ENCODE measurements at regions not wholly inside any gene's neighbourhood (a gene's known extent, or its start where the extent isn't known, plus 50 kb on each side); places are given as distances from the start of the nearest gene placed in this dataset.

DNA sequence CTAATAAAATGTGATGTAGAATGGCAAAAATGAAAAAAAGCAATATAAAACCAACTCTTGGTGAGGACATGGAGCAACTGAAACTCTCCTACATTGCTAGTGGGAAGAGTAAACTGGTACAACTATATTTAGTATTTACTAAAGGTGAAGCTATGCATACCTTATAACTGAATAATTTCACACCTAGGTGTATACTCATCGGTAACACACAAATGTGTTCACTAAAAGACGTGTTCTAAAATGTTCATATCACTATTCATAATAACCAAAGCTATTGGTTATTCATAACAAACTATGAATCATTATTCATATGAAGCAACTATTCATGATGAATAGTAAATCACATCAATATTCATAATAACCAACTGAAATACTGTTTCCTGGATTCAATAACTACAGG lies 1030.3 kb downstream of the ROBO2 start:
- H3K36me3 ChIP-seq (ENCODE audit: control insufficient read depth, insufficient read depth, low read length): no peaks in the 10 kb centered on the region
- TF ChIP-seq, protein P1, sequence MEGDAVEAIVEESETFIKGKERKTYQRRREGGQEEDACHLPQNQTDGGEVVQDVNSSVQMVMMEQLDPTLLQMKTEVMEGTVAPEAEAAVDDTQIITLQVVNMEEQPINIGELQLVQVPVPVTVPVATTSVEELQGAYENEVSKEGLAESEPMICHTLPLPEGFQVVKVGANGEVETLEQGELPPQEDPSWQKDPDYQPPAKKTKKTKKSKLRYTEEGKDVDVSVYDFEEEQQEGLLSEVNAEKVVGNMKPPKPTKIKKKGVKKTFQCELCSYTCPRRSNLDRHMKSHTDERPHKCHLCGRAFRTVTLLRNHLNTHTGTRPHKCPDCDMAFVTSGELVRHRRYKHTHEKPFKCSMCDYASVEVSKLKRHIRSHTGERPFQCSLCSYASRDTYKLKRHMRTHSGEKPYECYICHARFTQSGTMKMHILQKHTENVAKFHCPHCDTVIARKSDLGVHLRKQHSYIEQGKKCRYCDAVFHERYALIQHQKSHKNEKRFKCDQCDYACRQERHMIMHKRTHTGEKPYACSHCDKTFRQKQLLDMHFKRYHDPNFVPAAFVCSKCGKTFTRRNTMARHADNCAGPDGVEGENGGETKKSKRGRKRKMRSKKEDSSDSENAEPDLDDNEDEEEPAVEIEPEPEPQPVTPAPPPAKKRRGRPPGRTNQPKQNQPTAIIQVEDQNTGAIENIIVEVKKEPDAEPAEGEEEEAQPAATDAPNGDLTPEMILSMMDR (IDR thresholded peaks at IDR 0.05; ENCODE audit: insufficient read depth, low read length, poor library complexity, severe bottlenecking): no peak
- DNase-seq (ENCODE audit: low read depth): no peak
- H3K4me3 ChIP-seq (ENCODE audit: low read depth, low read length): no peak overlapping the region
- no peaks in the 10 kb centered on the region for H3K27me3 ChIP-seq (ENCODE audit: control insufficient read depth, insufficient read depth, low read length)

DNA sequence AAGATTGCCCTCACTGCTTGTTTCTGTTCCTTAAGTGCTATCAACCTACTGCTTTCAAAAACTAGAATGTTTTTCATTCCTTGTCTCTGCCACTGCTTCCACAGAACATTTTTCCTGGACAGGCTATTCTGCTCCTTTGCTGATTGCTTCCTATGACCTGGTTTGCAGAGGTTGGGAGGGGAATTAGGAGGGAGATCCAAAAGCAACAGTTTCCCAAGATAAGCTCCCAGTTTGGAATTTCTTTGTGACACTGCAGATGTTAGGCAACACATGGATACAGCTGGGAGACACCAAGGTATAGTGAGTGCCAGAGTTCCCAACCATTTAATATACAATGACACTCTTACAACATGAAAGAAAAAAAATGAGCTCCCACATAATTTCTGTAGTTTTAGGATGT lies 1036.5 kb downstream of the ROBO2 start:
- TF ChIP-seq, protein P1 (IDR thresholded peaks at IDR 0.05; ENCODE audit: insufficient read depth, low read length, poor library complexity, severe bottlenecking): no peak
- no peak for DNase-seq (ENCODE audit: low read depth)
- Histone ChIP-seq H3K4me3 (ENCODE audit: low read depth, low read length) (no peak overlapping the region), H3K36me3 (ENCODE audit: control insufficient read depth, insufficient read depth, low read length) (no peaks in the 10 kb centered on the region), H3K27me3 (ENCODE audit: control insufficient read depth, insufficient read depth, low read length) (no peaks in the 10 kb centered on the region)

DNA sequence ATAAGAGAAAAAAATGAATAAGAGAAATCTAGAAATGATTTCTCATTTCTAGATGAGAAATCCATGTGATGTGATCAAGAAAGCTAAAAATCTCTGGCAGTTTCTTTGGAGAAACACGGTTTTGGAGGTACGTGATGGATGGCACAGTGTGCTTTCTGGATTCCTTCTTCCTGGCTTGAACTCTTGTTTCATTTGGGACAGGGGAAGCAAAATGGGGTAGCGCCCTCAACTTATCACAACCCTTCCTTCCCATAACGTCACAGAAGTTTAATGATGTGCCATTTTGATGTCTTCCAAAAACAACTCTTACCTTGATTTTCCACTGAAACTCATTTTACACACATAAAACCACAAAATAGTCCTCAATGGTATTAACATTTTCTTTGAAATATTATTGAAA lies 1037.3 kb downstream of the ROBO2 start:
- no peak overlapping the region for H3K4me3 ChIP-seq (ENCODE audit: low read depth, low read length)
- no peak for DNase-seq (ENCODE audit: low read depth)

DNA sequence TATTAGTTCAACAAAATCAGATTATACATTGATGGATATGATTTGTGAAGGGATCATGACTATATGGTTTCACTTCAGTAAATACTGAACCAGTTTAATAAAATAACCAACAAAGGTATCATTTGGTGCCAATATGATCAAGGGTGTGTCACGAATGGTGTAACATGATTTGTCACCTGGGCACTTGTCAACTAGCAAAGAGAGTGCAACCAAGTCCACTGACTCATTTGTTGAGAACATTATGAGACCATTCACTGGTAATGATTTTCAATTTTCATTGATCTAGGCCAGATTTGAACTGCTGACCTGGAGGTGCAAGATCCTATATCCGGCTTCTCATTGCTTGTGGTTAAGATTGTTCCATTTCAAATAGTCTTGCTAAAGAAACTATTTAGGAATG lies 1037.9 kb downstream of the ROBO2 start:
- no peak for DNase-seq (ENCODE audit: low read depth)
- Histone ChIP-seq H3K36me3 (ENCODE audit: control insufficient read depth, insufficient read depth, low read length) (no peaks in the 10 kb centered on the region), H3K27me3 (ENCODE audit: control insufficient read depth, insufficient read depth, low read length) (no peaks in the 10 kb centered on the region), H3K4me3 (ENCODE audit: low read depth, low read length) (no peak overlapping the region)
- TF ChIP-seq, protein P1 (IDR thresholded peaks at IDR 0.05; ENCODE audit: insufficient read depth, low read length, poor library complexity, severe bottlenecking): no peak

More for the DNA sequence above, 1037.3 kb downstream of the ROBO2 start:
- Histone ChIP-seq H3K36me3 (ENCODE audit: control insufficient read depth, insufficient read depth, low read length) (no peaks in the 10 kb centered on the region), H3K27me3 (ENCODE audit: control insufficient read depth, insufficient read depth, low read length) (no peaks in the 10 kb centered on the region)
- TF ChIP-seq, protein P1 (IDR thresholded peaks at IDR 0.05; ENCODE audit: insufficient read depth, low read length, poor library complexity, severe bottlenecking): no peak

DNA sequence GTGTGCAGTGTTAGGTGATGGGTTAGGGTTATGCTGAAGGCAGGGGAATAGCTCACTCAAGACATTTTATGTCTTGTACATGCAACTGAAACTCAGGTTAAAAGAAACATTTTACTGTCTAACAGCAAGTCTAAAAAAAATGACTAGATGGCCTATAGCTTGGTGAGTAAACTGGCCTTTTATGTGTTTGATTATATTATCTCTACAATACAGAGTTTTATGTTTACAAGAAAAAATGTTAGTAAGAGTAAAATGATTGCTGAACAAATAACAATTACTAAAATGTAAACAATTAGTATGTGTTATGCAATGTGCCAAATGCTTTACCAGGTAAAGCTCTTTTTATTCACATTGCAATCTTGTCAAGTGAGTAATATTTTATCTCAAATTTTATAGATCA lies 1039.6 kb downstream of the ROBO2 start:
- no peak for DNase-seq (ENCODE audit: low read depth)
- TF ChIP-seq, protein P1 (IDR thresholded peaks at IDR 0.05; ENCODE audit: insufficient read depth, low read length, poor library complexity, severe bottlenecking): no peak
- H3K36me3 ChIP-seq (ENCODE audit: control insufficient read depth, insufficient read depth, low read length): no peaks in the 10 kb centered on the region
- H3K4me3 ChIP-seq (ENCODE audit: low read depth, low read length): no peak overlapping the region
- no peaks in the 10 kb centered on the region for H3K27me3 ChIP-seq (ENCODE audit: control insufficient read depth, insufficient read depth, low read length)

DNA sequence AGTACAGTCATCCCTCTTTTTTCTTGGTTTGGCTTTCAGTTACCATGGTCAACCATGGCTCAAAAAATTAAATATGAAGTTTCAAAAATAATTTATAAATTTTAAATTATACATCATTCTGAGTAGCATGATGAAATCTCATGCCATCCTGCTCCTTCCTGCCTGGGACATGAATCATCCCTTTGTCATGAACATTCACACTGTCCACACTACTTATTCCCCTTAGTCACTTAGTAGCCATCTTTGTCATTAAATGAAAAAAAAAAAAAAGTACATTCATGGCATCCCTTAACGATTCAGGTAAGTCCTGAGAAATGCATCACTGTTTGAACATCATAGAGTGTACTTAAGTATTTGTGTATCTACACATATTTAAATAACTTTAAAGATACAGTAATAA lies 1046.3 kb downstream of the ROBO2 start:
- DNase-seq (ENCODE audit: low read depth): no peak
- TF ChIP-seq, protein P1 (IDR thresholded peaks at IDR 0.05; ENCODE audit: insufficient read depth, low read length, poor library complexity, severe bottlenecking): no peak

More for the DNA sequence above, 1046.3 kb downstream of the ROBO2 start:
- Histone ChIP-seq H3K27me3 (ENCODE audit: control insufficient read depth, insufficient read depth, low read length) (no peaks in the 10 kb centered on the region), H3K36me3 (ENCODE audit: control insufficient read depth, insufficient read depth, low read length) (no peaks in the 10 kb centered on the region), H3K4me3 (ENCODE audit: low read depth, low read length) (no peak overlapping the region)

Measured in kidney epithelial cell (primary cell).